NCI-H2081 treated with DMSO at 0.1 percent for 48 hours (cell line): ENCODE measurements at regions not wholly inside any gene's neighbourhood (a gene's known extent, or its start where the extent isn't known, plus 50 kb on each side); places are given as distances from the start of the nearest gene placed in this dataset.

ENCODE experiments used
- DNase-seq: peaks from one replicate; lab custom pipeline; 2025; lab: John Stamatoyannopoulos, UW

GRCh38 chr2:236499691-236500578, 69.7 kb upstream of the ACKR3 start:
- DNase-seq = no peak

- DNase-seq = no peak
These were observed 68.6 kb upstream of the ACKR3 start for GRCh38 chr2:236501026-236501425.

GRCh38 chr2:236501531-236501930, 68.1 kb upstream of the ACKR3 start:
- no peak for DNase-seq

- no peak for DNase-seq
These were observed 66.5 kb upstream of the ACKR3 start for GRCh38 chr2:236503100-236503499.

GRCh38 chr2:236503583-236503982, 66.0 kb upstream of the ACKR3 start:
- no peak for DNase-seq

GRCh38 chr2:236505041-236505440, 64.6 kb upstream of the ACKR3 start:
- DNase-seq = no peak

- no peak for DNase-seq
These were observed 64.0 kb upstream of the ACKR3 start for GRCh38 chr2:236505648-236506047.

GRCh38 chr2:236507393-236508085, 62.1 kb upstream of the ACKR3 start:
- no peak for DNase-seq

- DNase-seq = no peak
These were observed 61.2 kb upstream of the ACKR3 start for GRCh38 chr2:236508466-236508865.

GRCh38 chr2:236510034-236510433, 59.6 kb upstream of the ACKR3 start:
- DNase-seq = no peak

GRCh38 chr2:236511266-236511665, 58.4 kb upstream of the ACKR3 start:
- DNase-seq = no peak

GRCh38 chr2:236512267-236512666, 57.4 kb upstream of the ACKR3 start:
- DNase-seq = no peak

- no peak for DNase-seq
These were observed 56.7 kb upstream of the ACKR3 start for GRCh38 chr2:236512902-236513435.

GRCh38 chr2:236513956-236514355, 55.7 kb upstream of the ACKR3 start:
- no peak for DNase-seq

- no peak for DNase-seq
These were observed 52.9 kb upstream of the ACKR3 start for GRCh38 chr2:236516708-236517107.

- no peak for DNase-seq
These were observed 52.2 kb upstream of the ACKR3 start for GRCh38 chr2:236517251-236518031.
